Neutrophil (primary cell): ENCODE measurements at regions not wholly inside any gene's neighbourhood (a gene's known extent, or its start where the extent isn't known, plus 50 kb on each side); places are given as distances from the start of the nearest gene placed in this dataset.
A peak's percentile ranks its signal among the peaks of the same experiment; 100 is the strongest.
"Not testable (repeated sequence)": the region's sequence is repeated elsewhere in the genome, so short reads cannot be mapped to it uniquely, and the experiment has no call there.

Source experiments
- H3K27ac ChIP-seq: fragments of 200-600 bp; sonication (generic); 2 replicates; pipeline ENCODE4 v1.5.1; 2016; ENCODE audit warnings: mild to moderate bottlenecking, moderate library complexity
- H3K27me3 ChIP-seq: fragments of 200-600 bp; sonication (generic); 2 replicates; pipeline ENCODE4 v1.6.0; 2016; ENCODE audit warnings: mild to moderate bottlenecking
- H3K36me3 ChIP-seq: fragments of 200-600 bp; sonication (generic); 2 replicates; pipeline ENCODE4 v1.5.1; 2017
- H3K4me1 ChIP-seq, 2 experiments: fragments of 200-600 bp in 1 of 2; sonication (generic) in 1 of 2; 1 replicate in 1 of 2; 2 replicates in 1 of 2; pipeline versions ENCODE4 v1.5.1 to v1.6.1; 2013 to 2016; ENCODE audit warnings: low read depth in 1 of 2, low read length in 1 of 2, mild to moderate bottlenecking in 1 of 2, moderate library complexity in 1 of 2; ENCODE audit not compliant: control insufficient read depth in 1 of 2, insufficient read depth in 1 of 2
- H3K4me3 ChIP-seq, 2 experiments: fragments of 200-600 bp in 1 of 2; sonication (generic) in 1 of 2; 1 replicate in 1 of 2; 2 replicates in 1 of 2; pipeline ENCODE4 v1.5.1; 2013 to 2016; ENCODE audit warnings: low read depth in 1 of 2, low read length in 1 of 2, mild to moderate bottlenecking in 1 of 2, moderate library complexity in 1 of 2
- H3K9me3 ChIP-seq: fragments of 200-600 bp; sonication (generic); 2 replicates; pipeline ENCODE4 v1.5.1; 2016
- CTCF ChIP-seq: fragments of 200-600 bp; sonication (generic); IDR thresholded peaks from 2 replicates; pipeline ENCODE4 v1.5.1; 2016; ENCODE audit warnings: antibody characterized with exemption

- not testable (repeated sequence) for H3K27me3 ChIP-seq, H3K4me3 ChIP-seq, H3K27ac ChIP-seq, H3K9me3 ChIP-seq, H3K36me3 ChIP-seq
- H3K4me1 ChIP-seq = peaks cover 11 to 13% of the 10 kb centered on the region in 2 experiments
Observed at GRCh38 chr7:66490979-66491378, 137.7 kb upstream of the KCTD7 start.

- Histone ChIP-seq H3K4me1 (peaks cover 11 to 13% of the 10 kb centered on the region in 2 experiments), H3K27ac (peak overlapping the region; percentile 95), H3K4me3 (peak overlapping the region; percentile 69 to 73)
- not testable (repeated sequence) for H3K9me3 ChIP-seq, H3K27me3 ChIP-seq, H3K36me3 ChIP-seq
Observed at GRCh38 chr7:66492405-66492804, 136.3 kb upstream of the KCTD7 start.

- Histone ChIP-seq H3K27me3 (no peaks in the 10 kb centered on the region), H3K27ac (peak overlapping the region; percentile 95), H3K9me3 (no peaks in the 10 kb centered on the region), H3K4me3 (peak overlapping the region; percentile 69 to 73), H3K36me3 (no peaks in the 10 kb centered on the region), H3K4me1 (peaks cover 11 to 13% of the 10 kb centered on the region in 2 experiments)
- peak; percentile 83 for TF ChIP-seq CTCF
Observed at GRCh38 chr7:66493235-66494205, 135.2 kb upstream of the KCTD7 start.

GRCh38 chr7:66497346-66497745 is 131.3 kb upstream of the KCTD7 start:
- no peak overlapping the region for H3K27ac ChIP-seq
- TF ChIP-seq CTCF = no peak

GRCh38 chr7:66500087-66500486 is 128.6 kb upstream of the KCTD7 start:
- Histone ChIP-seq H3K27ac (no peak overlapping the region), H3K9me3 (no peaks in the 10 kb centered on the region), H3K27me3 (peaks cover 12% of the 10 kb centered on the region), H3K4me1 (no peaks in the 10 kb centered on the region), H3K36me3 (no peaks in the 10 kb centered on the region), H3K4me3 (no peak overlapping the region)
- TF ChIP-seq CTCF = no peak

More at GRCh38 chr7:66497346-66497745, 131.3 kb upstream of the KCTD7 start:
- Histone ChIP-seq H3K4me3 (no peak overlapping the region), H3K9me3 (no peaks in the 10 kb centered on the region), H3K4me1 (peaks cover 11 to 13% of the 10 kb centered on the region in 2 experiments), H3K36me3 (no peaks in the 10 kb centered on the region), H3K27me3 (no peaks in the 10 kb centered on the region)

GRCh38 chr7:66502230-66503035 is 126.2 kb upstream of the KCTD7 start:
- H3K4me3 ChIP-seq = no peak overlapping the region
- no peaks in the 10 kb centered on the region for H3K4me1 ChIP-seq
- H3K27me3 ChIP-seq = peaks cover 35% of the 10 kb centered on the region
- TF ChIP-seq CTCF = no peak
- no peaks in the 10 kb centered on the region for H3K36me3 ChIP-seq
- H3K9me3 ChIP-seq = no peaks in the 10 kb centered on the region
- no peak overlapping the region for H3K27ac ChIP-seq
